GM19463 (cell line): ENCODE measurements at regions not wholly inside any gene's neighbourhood (a gene's known extent, or its start where the extent isn't known, plus 50 kb on each side); places are given as distances from the start of the nearest gene placed in this dataset.

Source experiments
- ATAC-seq: cut with Tn5 transposase; IDR thresholded peaks from one replicate; pipeline ENCODE4 v1.9.1; 2021; ENCODE audit warnings: mild to moderate bottlenecking, moderate library complexity; ENCODE audit not compliant: unreplicated experiment

- ATAC-seq: no peak
Observed at GRCh38 chr6:2505624-2506023, 245.1 kb downstream of the MYLK4 start.

GRCh38 chr6:2504495-2505064, 246.1 kb downstream of the MYLK4 start:
- ATAC-seq: no peak

GRCh38 chr6:2503816-2504494, 246.8 kb downstream of the MYLK4 start:
- no peak for ATAC-seq

DNA sequence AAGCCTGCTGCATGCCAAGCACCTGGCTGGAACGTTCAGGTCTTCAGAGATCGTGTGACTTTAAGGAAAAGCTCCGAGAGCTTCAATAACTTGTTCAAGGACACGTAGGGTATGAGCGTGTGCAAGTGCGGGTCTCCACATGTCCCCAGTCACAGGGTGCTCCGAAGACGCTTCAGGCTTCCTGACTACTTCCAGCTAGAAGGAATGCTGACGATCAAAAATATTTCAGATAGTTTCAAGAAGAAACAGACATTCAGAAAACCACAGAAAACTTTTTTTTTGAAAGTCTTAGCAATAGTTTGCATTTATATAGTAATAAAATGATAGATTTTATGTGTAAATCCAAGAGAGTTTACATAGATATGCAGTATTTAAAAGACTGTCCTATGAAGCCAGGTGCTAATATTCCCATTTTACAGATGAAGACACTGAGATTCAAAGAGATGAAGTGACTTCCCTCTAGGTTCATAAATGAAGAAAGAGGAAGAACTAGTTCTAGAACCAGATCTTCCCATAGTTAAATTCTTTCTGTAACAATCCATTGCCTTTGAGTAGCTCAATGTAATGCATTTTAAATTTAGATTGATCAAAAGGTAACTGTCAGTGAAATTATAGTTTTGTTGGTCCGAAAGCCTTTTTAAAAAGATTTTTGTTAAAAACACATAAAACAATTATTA, 247.6 kb downstream of the MYLK4 start:
- no peak for ATAC-seq

DNA sequence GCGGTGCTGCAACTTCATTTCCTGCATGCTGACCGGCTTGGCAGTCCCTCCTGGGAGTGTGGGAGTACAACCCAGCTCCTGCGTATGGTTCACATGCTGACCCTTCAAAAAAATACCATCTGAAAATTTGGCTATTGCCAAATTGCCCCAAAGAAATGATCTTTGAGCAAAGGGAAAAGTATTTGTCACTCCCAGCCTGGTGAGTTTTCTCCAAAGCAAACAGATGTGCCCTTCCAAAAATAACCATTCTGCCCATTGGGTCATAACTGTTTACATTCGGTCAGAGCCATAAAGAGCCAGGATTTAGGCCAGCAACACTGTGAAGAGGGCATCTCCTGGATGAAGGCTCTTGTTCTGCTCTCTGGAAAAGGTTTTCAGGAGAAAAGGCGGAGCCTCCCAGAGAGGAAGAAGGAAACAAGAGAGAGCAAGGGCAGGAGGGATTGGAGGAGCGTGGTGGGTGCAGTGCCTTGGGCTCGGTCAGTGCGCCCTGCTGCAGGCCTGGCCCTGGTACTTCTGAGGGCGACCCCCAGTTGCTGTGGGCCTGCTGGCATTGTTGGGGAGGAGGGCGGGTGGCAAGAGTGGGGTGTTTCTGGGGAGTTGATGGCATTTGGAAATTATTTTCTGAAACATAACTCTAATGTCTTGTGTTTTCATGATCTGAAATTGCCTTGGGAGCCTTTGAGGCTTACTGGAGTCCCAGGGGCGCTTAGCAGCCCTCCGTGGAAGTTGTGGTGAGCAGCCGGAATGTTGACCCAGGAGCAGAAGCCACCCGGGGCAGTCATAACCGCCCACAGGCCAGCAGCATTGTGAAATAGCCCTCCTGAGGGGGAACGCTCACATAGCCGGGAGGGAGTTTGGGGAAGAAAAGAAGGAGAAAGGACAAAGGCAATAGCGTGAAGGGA, 248.4 kb downstream of the MYLK4 start:
- ATAC-seq: no peak

DNA sequence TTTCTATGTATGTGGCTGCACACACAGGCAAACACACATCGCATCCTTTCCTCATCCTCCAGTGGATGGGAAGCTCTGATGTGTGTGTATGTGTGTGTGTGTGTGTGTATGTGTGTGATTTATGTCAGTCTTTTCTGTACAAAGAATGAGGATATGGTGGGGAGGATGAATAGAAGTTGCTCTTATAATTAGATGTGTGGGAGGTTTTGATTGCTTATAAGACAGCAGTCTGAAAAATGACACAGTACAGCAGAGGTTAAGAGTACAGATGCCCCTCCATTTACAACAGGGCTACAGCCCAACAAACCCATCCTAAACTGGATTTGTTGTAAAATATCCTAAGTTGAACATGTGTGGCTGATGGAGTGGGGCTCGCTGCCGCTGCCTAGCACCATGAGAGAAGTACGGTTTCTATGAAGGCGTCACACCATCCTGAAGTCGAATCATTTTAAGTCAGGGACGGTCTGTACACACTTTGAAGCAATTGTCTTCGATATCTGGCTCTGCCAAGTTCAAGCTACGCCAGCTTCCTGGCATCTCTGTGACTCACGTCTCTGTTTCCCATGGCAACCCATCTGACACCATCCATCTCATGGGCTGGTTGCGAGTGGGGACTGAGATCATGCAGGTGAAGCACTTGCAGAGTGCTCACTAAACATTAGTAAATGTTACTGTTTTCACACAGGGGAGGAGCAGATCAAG, 252.6 kb downstream of the MYLK4 start:
- ATAC-seq: no peak

DNA sequence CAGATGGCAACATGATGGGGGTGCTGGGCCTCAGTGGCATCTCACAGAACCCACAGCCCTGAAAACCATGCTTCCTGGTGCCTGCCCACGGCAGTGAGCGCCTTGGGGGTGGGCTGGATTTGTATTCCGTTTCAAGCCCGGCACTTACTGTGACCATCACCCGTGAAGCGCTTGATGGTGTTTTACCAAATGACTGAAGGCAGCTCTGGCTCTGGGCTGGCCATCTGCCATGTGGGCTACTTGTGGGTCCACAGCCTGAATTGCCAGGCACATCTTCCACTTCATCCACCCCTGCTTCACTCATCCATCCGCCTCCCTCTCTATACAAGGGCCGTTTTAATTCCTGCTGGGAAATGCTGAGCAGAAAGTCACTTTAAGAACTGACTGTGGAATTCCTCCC, 250.9 kb upstream of the GMDS start:
- no peak for ATAC-seq

- ATAC-seq: no peak
Observed at GRCh38 chr6:2492686-2493523, 247.5 kb upstream of the GMDS start.

- ATAC-seq: no peak
Observed at GRCh38 chr6:2491137-2491536, 245.7 kb upstream of the GMDS start.

DNA sequence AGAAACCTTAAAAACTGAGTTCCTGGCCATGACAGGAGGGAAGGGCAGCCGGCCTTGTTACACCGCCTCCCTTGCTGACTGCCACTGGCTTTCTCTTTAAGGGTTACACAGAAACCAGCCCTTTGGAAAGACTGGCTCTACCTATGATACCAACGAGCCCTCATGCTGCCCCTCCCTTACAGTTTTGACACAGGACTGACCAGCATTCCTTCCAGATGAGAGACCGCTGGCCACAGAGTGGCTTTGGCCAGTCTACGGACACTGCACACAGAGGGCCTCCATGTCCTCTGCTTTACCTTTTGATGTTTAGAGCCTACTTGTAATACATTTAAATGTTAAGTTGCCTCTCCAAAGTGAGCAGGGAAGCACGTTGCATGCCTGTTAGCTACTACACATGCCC, 243.2 kb upstream of the GMDS start:
- no peak for ATAC-seq

GRCh38 chr6:2485116-2485515, 239.7 kb upstream of the GMDS start:
- ATAC-seq: no peak

DNA sequence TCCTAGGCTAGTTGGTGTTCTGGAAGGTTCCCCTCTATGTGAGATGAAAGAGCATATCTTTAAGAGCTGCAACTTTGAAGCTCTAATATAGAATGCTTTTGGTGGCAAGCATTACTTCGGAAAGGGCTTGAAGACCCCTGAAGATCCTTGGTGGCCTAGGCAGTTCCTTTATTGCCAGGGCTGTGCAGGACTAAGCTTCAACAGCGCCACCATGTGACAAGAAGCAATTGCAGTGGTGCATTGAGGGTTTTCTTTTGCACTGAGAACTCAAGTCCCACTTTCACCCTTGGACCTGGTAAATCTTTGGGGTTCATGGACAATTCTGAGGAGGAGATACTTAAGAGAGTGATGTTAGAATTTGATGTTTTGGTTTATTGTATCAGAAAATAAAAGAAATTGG, 237.4 kb upstream of the GMDS start:
- no peak for ATAC-seq

DNA sequence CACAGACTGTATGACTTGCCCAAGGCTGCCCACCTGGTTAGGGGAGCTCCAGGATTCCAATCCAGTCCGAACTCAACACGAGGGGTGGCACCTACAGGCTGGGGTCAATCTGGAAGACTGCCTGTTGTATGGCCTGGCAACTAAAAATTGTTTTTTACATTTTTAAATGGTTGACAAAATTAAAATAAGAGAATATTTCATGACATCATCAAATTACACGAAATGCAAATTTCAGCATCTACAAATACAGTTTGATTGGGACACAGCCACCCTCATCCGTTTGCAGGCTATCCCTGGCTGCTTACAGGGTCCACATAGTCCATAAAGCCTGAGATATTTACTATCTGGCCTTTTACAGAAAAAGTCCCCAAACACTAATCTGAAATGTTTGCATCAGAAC, 235.9 kb upstream of the GMDS start:
- no peak for ATAC-seq

DNA sequence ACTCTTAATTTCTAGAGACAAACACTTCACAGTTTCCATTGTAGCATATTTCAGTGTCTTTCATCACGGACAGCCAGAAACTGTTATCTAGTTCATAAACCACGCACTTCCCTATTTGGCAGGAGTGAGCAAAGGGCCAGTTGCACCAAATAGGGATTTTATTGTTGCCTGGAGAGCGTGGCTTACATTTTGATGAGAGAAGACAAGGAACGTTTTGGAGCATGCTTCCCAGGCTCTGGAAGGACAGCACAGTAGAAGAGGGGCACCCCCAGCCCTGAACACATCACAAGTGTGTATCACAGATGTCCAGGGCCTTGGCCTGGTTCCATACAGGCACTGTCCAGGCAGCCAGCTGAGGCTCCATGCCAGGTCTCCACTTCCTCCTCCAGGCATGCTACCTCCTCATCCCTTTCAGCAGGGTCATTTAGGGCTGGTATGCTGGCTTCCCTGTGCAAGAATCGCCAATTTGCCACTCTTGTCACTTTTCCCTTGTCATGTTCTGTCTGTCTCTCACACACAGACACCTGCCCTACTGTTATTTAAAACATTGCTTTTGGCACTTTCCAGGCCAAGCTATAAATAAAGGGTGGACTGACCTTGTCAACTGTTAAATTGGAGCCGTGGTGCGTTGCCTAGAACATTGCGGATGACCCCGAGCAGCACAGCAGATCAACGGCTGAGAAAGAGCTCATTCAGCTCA, 235.0 kb upstream of the GMDS start:
- ATAC-seq: no peak

- no peak for ATAC-seq
Observed at GRCh38 chr6:2478200-2478599, 232.8 kb upstream of the GMDS start.

- ATAC-seq: no peak
Observed at GRCh38 chr6:2477666-2478065, 232.3 kb upstream of the GMDS start.

DNA sequence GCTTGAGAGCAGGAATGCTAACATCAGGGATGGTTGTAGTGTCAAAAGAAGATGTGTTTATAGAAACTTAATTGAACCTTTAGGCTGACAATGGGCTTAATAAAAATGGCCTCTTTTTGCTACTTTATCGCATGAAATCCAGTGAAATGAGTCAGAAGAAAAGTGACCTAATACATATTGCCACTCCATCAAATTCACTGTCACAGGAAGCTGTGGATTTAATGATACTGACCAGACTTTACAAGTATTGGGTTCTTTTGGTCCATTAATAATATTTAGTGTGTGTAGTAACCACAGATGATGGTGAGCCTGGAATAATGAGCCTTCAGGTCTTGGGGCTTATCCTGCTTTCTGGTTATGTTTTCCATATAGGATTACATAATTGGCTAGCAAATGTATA, 231.8 kb upstream of the GMDS start:
- ATAC-seq: no peak

DNA sequence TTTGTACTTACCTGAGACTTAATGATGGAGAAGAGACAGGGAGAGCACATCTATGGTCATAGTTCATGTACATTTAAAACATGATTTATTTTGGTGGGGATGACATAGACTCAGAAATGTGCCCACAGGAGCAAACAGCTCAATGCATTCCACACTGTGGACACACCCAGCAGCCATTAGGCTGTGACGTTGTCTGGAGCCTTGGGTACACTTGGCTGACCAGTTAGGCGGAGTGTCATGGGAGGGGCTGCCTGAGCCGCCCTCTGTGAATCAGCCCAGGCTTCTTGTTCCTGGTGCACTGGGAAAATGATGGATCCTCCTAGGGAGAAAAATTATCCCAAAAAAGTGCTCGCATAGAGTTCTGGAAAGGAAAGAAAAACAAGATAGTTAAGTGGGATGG, 231.0 kb upstream of the GMDS start:
- no peak for ATAC-seq

DNA sequence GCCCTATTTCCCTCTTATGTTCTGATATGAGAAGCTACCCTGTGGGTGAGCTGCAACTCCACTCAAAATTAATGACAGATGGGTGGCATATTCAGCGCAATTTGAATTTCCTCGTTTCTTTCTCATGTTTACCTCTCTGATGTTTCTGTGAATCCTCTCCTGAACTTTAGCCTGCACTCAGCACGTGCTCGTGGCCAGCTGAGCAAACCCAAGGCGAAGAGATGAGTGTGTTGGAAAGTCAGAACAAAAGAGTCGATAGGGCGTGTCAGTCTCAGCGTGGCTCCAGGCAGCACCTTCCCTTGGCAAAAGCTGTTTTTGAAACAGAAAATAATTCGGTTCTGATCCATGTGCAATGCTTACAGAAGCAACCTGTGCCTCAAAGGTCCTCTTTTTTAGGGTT, 226.1 kb upstream of the GMDS start:
- no peak for ATAC-seq
